K562 (cell line): ENCODE measurements at regions not wholly inside any gene's neighbourhood (a gene's known extent, or its start where the extent isn't known, plus 50 kb on each side); places are given as distances from the start of the nearest gene placed in this dataset.

Experiments
- ATAC-seq: fragments of 200-7000 bp; cut with Tn5 transposase; 3 replicates; pipeline ENCODE4 v1.9.1; 2020; ENCODE audit warnings: moderate library complexity
- BruUV-seq: library from RNA; stranded (reverse); fragments of 400-500 nt; replicated peaks from 2 replicates; lab custom pipeline; 2021; lab: Mats Ljungman, UMichigan
- CTCF ChIA-PET: fragments of 300-600 bp; formaldehyde crosslinking; extraction: SDS; loops from one replicate; lab custom pipeline; 2021; ENCODE audit warnings: low intra/inter-chr PET ratio; lab: Yijun Ruan, JAX
- POLR2A ChIA-PET: fragments of 300-600, 350-650 bp; sonication (Branson Sonifier 250); formaldehyde crosslinking; extraction: SDS; loops from one replicate; lab custom pipeline; 2021; ENCODE audit warnings: antibody characterized with exemption, inconsistent platforms; lab: Yijun Ruan, JAX
- DNase-seq, 4 experiments: peaks; one replicate each; pipeline versions ENCODE4 v3.0.0 to v3.0.0-alpha.2; 2011 to 2018; ENCODE audit warnings: low spot score in 3 of 4, mixed read lengths in 3 of 4; ENCODE audit errors: extremely low read depth in 1 of 4
- FAIRE-seq: peaks from 2 replicates; lab custom pipeline; 2011; peaks lifted over from hg19 to GRCh38; lab: Jason Lieb, UNC
- H2AFZ ChIP-seq: 2 replicates; pipeline ENCODE4 v1.6.0; 2011; ENCODE audit warnings: low read depth, low read length, control low read depth, inconsistent platforms
- H3K27ac ChIP-seq: fragments of 200-600 bp; 3 replicates; pipeline ENCODE4 v1.8.0; 2011; ENCODE audit warnings: low read depth, mild to moderate bottlenecking, control low read depth, inconsistent platforms, low read length, moderate library complexity, mixed read lengths; ENCODE audit errors: extremely low read depth
- H3K27me3 ChIP-seq, 2 experiments: fragments of 300-600 bp in 1 of 2; 2 replicates in 1 of 2; 3 replicates in 1 of 2; pipeline versions ENCODE4 v1.6.0 to v1.8.0; 2011; ENCODE audit warnings: inconsistent platforms in 2 of 2, low read length in 2 of 2, mild to moderate bottlenecking in 1 of 2, mixed read lengths in 1 of 2, moderate library complexity in 1 of 2; ENCODE audit not compliant: control insufficient read depth in 2 of 2, insufficient read depth in 2 of 2
- H3K36me3 ChIP-seq: fragments of 300-600 bp; 3 replicates; pipeline ENCODE4 v1.8.0; 2011; ENCODE audit warnings: mild to moderate bottlenecking, low read length, inconsistent platforms; ENCODE audit not compliant: control insufficient read depth, insufficient read depth
- H3K4me1 ChIP-seq, 2 experiments: fragments of 200-600 bp in 1 of 2; replicated peaks in 1 of 2; 2 replicates in 1 of 2; 3 replicates in 1 of 2; pipeline versions ENCODE4 v1.5.1 to v1.8.0; 2011; ENCODE audit warnings: inconsistent platforms in 2 of 2, low read length in 2 of 2, mild to moderate bottlenecking in 1 of 2, mixed read lengths in 1 of 2, moderate library complexity in 1 of 2; ENCODE audit not compliant: control insufficient read depth in 2 of 2, insufficient read depth in 2 of 2
- H3K4me2 ChIP-seq: 2 replicates; pipeline ENCODE4 v1.6.1; 2011; ENCODE audit warnings: low read length, control low read depth, inconsistent platforms, mixed read lengths; ENCODE audit not compliant: insufficient read depth
- H3K4me3 ChIP-seq: fragments of 200-600 bp; sonication (generic), shearing (Covaris generic); 2 replicates; pipeline ENCODE4 v1.5.1; 2016; ENCODE audit warnings: control low read depth, inconsistent platforms
- H3K79me2 ChIP-seq: fragments of 200-600 bp; 3 replicates; pipeline ENCODE4 v1.8.0; 2011; ENCODE audit warnings: low read length, inconsistent platforms; ENCODE audit not compliant: control insufficient read depth, insufficient read depth
- H3K9ac ChIP-seq, 2 experiments: 2 replicates each; pipeline versions ENCODE4 v1.6.0 to v1.6.1; 2011; ENCODE audit warnings: low read depth in 2 of 2, low read length in 2 of 2, control low read depth in 1 of 2, inconsistent platforms in 1 of 2, mild to moderate bottlenecking in 1 of 2, mixed read lengths in 1 of 2; ENCODE audit not compliant: insufficient read depth in 1 of 2
- H3K9me1 ChIP-seq: one replicate; pipeline ENCODE4 v1.6.0; 2011; ENCODE audit warnings: inconsistent platforms, mild to moderate bottlenecking, low read length, moderate library complexity; ENCODE audit not compliant: control insufficient read depth, insufficient read depth
- H3K9me3 ChIP-seq: replicated peaks from 2 replicates; pipeline ENCODE4 v1.5.1; 2011; ENCODE audit warnings: low read depth, low read length, inconsistent platforms; ENCODE audit not compliant: control insufficient read depth, insufficient read depth
- H4K20me1 ChIP-seq: replicated peaks from 2 replicates; pipeline ENCODE4 v1.6.1; 2011; ENCODE audit warnings: low read length, inconsistent platforms, mixed read lengths; ENCODE audit not compliant: control insufficient read depth, insufficient read depth
- CBX1 ChIP-seq: sonication (generic); IDR thresholded peaks from 2 replicates; pipeline ENCODE4 v1.6.1; 2016; ENCODE audit warnings: antibody characterized with exemption, low read depth, mild to moderate bottlenecking
- CBX5 ChIP-seq: IDR thresholded peaks from 2 replicates; pipeline ENCODE4 v1.6.1; 2014; ENCODE audit warnings: low read depth, borderline replicate concordance
- DPF2 ChIP-seq: fragments of 450-650 bp; IDR thresholded peaks from 2 replicates; pipeline ENCODE4 v1.6.1; 2016
- ESRRA ChIP-seq: fragments of 450-650 bp; IDR thresholded peaks from 2 replicates; pipeline ENCODE4 v1.6.1; 2014; ENCODE audit warnings: low read depth, mild to moderate bottlenecking, moderate library complexity, borderline replicate concordance
- ETV6 ChIP-seq, 3 experiments: fragments of 150-350 bp in 1 of 3; sonication (generic) in 1 of 3; formaldehyde crosslinking in 1 of 3; IDR thresholded peaks; 2 replicates each; pipeline versions ENCODE4 v1.6.1 to v1.8.0; 2014 to 2022; ENCODE audit warnings: borderline replicate concordance in 2 of 3, low read depth in 2 of 3, antibody characterized with exemption in 1 of 3, low read length in 1 of 3, mild to moderate bottlenecking in 1 of 3, missing genetic modification reagents in 1 of 3
- MEIS2 ChIP-seq: fragments of 450-650 bp; IDR thresholded peaks from 2 replicates; pipeline ENCODE4 v1.6.1; 2014; ENCODE audit warnings: mild to moderate bottlenecking; ENCODE audit not compliant: partially characterized antibody
- MITF ChIP-seq: IDR thresholded peaks from 2 replicates; pipeline ENCODE4 v1.6.1; 2014; ENCODE audit warnings: antibody characterized with exemption
- NCOA6 ChIP-seq: fragments of 450-650 bp; IDR thresholded peaks from 2 replicates; pipeline ENCODE4 v1.6.1; 2017; ENCODE audit warnings: mild to moderate bottlenecking
- POLR2G ChIP-seq: fragments of 200-400 bp; formaldehyde crosslinking; IDR thresholded peaks from 2 replicates; pipeline ENCODE4 v1.6.1; 2017; ENCODE audit warnings: low read depth, mild to moderate bottlenecking, antibody characterized with exemption, low read length, moderate library complexity
- POLR3A ChIP-seq: IDR thresholded peaks from 2 replicates; pipeline ENCODE4 v1.6.1; 2011; ENCODE audit warnings: borderline replicate concordance, mild to moderate bottlenecking, moderate library complexity; ENCODE audit not compliant: insufficient read length, insufficient read depth; ENCODE audit errors: extremely low read depth
- PRMT5 ChIP-seq: sonication (generic); formaldehyde crosslinking; IDR thresholded peaks from 2 replicates; pipeline ENCODE4 v1.5.0; 2020; ENCODE audit warnings: missing genetic modification reagents
- PURB ChIP-seq: sonication (generic); formaldehyde crosslinking; IDR thresholded peaks from 2 replicates; pipeline ENCODE4 v1.9.0; 2021; ENCODE audit warnings: low read depth, mild to moderate bottlenecking, missing genetic modification reagents
- SP1 ChIP-seq: sonication (generic); formaldehyde crosslinking; IDR thresholded peaks from 2 replicates; pipeline ENCODE4 v1.8.1; 2022; ENCODE audit warnings: mild to moderate bottlenecking, missing genetic modification reagents
- WGBS: fragments of 100-300 bp; shearing (Covaris generic); methylation state at CpG from one replicate; pipeline ENCODE4 v1.1.6; 2016; ENCODE audit warnings: low coverage, mixed read lengths; ENCODE audit not compliant: insufficient coverage; ENCODE audit errors: missing lambda C conversion rate; 5-methylcytosine and 5-hydroxymethylcytosine counted together
- in situ Hi-C: fragments of 300-500 bp; cut with MboI; formaldehyde crosslinking; loops from 4 replicates; pipeline ENCODE4 v1.15.0; 2018; ENCODE audit warnings: inconsistent platforms, mixed read lengths
- intact Hi-C: fragments of 100-400 bp; cut with micrococcal nuclease; formaldehyde crosslinking; loops from 2 replicates; pipeline ENCODE4 v1.14.2; 2022
- TF ChIP-seq, protein P1 (sequence below): fragments of 450-650 bp; formaldehyde crosslinking; conservative IDR thresholded peaks from 2 replicates; pipeline ENCODE4 v1.4.0; 2022; ENCODE audit warnings: mild to moderate bottlenecking, missing genetic modification characterization

- H3K4me2 ChIP-seq: no peak overlapping the region
- no peaks in the 10 kb centered on the region for H3K4me1 ChIP-seq
- FAIRE-seq (no peak), ATAC-seq (no peak), DNase-seq (no peak)
- no peak overlapping the region for H3K27ac ChIP-seq
- in situ Hi-C loops: no loop called here
- H3K27me3 ChIP-seq: no peaks in the 10 kb centered on the region
- no peaks in the 10 kb centered on the region for H3K79me2 ChIP-seq
- no peak overlapping the region for H2AFZ ChIP-seq
- H3K9ac ChIP-seq: no peak overlapping the region
- no peaks in the 10 kb centered on the region for H3K36me3 ChIP-seq
- BruUV-seq: no TSS peak
- H3K9me3 ChIP-seq: no peaks in the 10 kb centered on the region; the same call in 1 of the 2 replicates
- 0% methylated on average over 3 of the region's 3 CpGs for WGBS
- ChIA-PET CTCF (no interaction called here), POLR2A (no interaction called here)
- no peak for TF ChIP-seq DPF2
- TF ChIP-seq, protein P1, sequence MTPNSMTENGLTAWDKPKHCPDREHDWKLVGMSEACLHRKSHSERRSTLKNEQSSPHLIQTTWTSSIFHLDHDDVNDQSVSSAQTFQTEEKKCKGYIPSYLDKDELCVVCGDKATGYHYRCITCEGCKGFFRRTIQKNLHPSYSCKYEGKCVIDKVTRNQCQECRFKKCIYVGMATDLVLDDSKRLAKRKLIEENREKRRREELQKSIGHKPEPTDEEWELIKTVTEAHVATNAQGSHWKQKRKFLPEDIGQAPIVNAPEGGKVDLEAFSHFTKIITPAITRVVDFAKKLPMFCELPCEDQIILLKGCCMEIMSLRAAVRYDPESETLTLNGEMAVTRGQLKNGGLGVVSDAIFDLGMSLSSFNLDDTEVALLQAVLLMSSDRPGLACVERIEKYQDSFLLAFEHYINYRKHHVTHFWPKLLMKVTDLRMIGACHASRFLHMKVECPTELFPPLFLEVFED (CRISPR knock-in tag): no peak
- no peak for TF ChIP-seq POLR3A
- intact Hi-C loops: no loop called here
- H4K20me1 ChIP-seq: no peaks in the 10 kb centered on the region
- H3K9me1 ChIP-seq: no peaks in the 10 kb centered on the region
- H3K4me3 ChIP-seq: no peak overlapping the region
Observed at GRCh38 chr5:98259595-98259994, 513.9 kb upstream of the RGMB start.

DNA sequence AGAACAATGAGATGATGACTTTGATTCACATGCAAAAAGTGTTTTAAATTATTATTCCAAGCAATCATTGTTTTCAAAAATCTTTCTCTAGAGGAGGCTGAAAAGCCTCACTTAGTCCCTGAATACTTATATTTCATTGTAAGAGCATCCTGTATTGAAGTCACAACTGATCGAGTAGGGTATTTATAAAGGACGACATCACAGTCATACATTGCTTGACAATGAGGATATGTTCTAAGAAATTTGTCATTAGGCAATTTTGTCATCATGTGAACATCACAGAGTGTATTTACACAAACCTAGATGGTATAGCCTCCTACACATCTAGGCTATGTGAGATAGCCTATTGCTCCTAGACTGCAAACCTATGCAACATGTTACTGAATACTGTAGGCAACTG, 510.4 kb upstream of the RGMB start:
- Histone ChIP-seq H3K4me1 (no peaks in the 10 kb centered on the region), H3K27me3 (no peaks in the 10 kb centered on the region), H3K4me3 (no peak overlapping the region), H3K9me3 (no peaks in the 10 kb centered on the region), H2AFZ (no peak overlapping the region), H3K4me2 (no peak overlapping the region), H3K79me2 (no peaks in the 10 kb centered on the region), H3K9me1 (no peaks in the 10 kb centered on the region), H3K27ac (no peak overlapping the region), H3K36me3 (no peaks in the 10 kb centered on the region), H4K20me1 (no peaks in the 10 kb centered on the region), H3K9ac (no peak overlapping the region)
- intact Hi-C loops (no loop called here), in situ Hi-C loops (no loop called here)
- POLR2A ChIA-PET: no interaction called here
- BruUV-seq: no TSS peak
- ATAC-seq (no peak), FAIRE-seq (no peak), DNase-seq (no peak)
- CTCF ChIA-PET: no interaction called here
- 0% methylated on average over 2 of the region's 2 CpGs for WGBS
- TF ChIP-seq SP1 (CRISPR knock-in tag) (no peak), NCOA6 (no peak), PRMT5 (CRISPR knock-in tag) (no peak), CBX1 (no peak), CBX5 (no peak), POLR2G (no peak), ESRRA (no peak), MEIS2 (no peak), MITF (no peak), ETV6 (IDR thresholded peaks at IDR 0.05; ENCODE audit: borderline replicate concordance in 1 of 2, low read depth in 2 of 2, low read length in 1 of 2) (no peak), ETV6 (CRISPR knock-in tag; IDR thresholded peaks at IDR 0.05; ENCODE audit: borderline replicate concordance) (no peak), PURB (CRISPR knock-in tag) (no peak)
